Pancreas (tissue), 10 donors: ENCODE measurements at regions not wholly inside any gene's neighbourhood (a gene's known extent, or its start where the extent isn't known, plus 50 kb on each side); places are given as distances from the start of the nearest gene placed in this dataset.

Source experiments
- ATAC-seq, 4 donors: fragments of 200-7000 bp; cut with Tn5 transposase; one replicate each; pipeline versions ENCODE4 v1.8.0 to v1.9.1; 2020; ENCODE audit warnings: mild to moderate bottlenecking in 4 of 4, moderate library complexity in 4 of 4
- DNase-seq, 6 donors: peaks; one replicate each; pipeline ENCODE4 v3.0.0-alpha.2; 2020
- FAIRE-seq: peaks from 2 replicates; lab custom pipeline; 2012; peaks lifted over from hg19 to GRCh38; lab: Jason Lieb, UNC
- H3K27ac ChIP-seq, 4 donors: fragments of 200-600 bp; sonication (generic); 1 replicate in 3 of 4; 2 replicates in 1 of 4; pipeline versions ENCODE4 v1.5.0 to v1.8.0; 2020
- H3K27me3 ChIP-seq, 4 donors: fragments of 200-600 bp; one replicate each; pipeline ENCODE4 v1.8.0; 2021
- H3K36me3 ChIP-seq, 3 donors: fragments of 200-600 bp; sonication (generic) in 1 of 3; one replicate each; pipeline versions ENCODE4 v1.5.0 to v1.8.0; 2020 to 2021
- H3K4me1 ChIP-seq, 3 donors: fragments of 200-600 bp; one replicate each; pipeline ENCODE4 v1.8.0; 2021
- H3K4me3 ChIP-seq, 4 donors: fragments of 200-600 bp; sonication (generic) in 2 of 4; one replicate each; pipeline versions ENCODE4 v1.5.0 to v1.8.0; 2020 to 2021
- H3K9me3 ChIP-seq, 4 donors: fragments of 200-600 bp; one replicate each; pipeline ENCODE4 v1.8.0; 2021
- WGBS, 2 donors: extraction: QIAGEN DNeasy Blood & Tissue Kit; methylation state at CpG; one replicate each; pipeline ENCODE4 v1.1.7; 2013; 5-methylcytosine and 5-hydroxymethylcytosine counted together
- intact Hi-C, 3 donors: fragments of 100-400 bp; cut with DNase I; formaldehyde crosslinking; loops; one replicate each; pipeline versions ENCODE4 v1.11.1 to v1.14.2; 2022
- TF ChIP-seq, protein P1 (sequence below), 4 donors: fragments of 200-600 bp; sonication (generic) in 3 of 4; IDR thresholded peaks; one replicate each; pipeline versions ENCODE4 v1.5.0 to v1.8.0; 2021; ENCODE audit warnings: antibody characterized with exemption in 4 of 4
- donor health status: healthy with polysubstance abuse.
- donor health status: DM: no; HTN: no; CAD: no; lungs with moderate emphysema.
- donor health status: DM: no; HTN: no; CAD: no.
- donor health status: control.
- donor health status: control.
- donor health status: Bipolar disorder and iron deficiency.
- donor health status: DM: yes; HTN: yes; CAD: no.
- donor health status: DM: no; HTN: no; CAD: no.
- donor health status: DM: no; HTN: no; CAD: no.
- donor health status: DM: yes; HTN: yes; CAD: no.

DNA sequence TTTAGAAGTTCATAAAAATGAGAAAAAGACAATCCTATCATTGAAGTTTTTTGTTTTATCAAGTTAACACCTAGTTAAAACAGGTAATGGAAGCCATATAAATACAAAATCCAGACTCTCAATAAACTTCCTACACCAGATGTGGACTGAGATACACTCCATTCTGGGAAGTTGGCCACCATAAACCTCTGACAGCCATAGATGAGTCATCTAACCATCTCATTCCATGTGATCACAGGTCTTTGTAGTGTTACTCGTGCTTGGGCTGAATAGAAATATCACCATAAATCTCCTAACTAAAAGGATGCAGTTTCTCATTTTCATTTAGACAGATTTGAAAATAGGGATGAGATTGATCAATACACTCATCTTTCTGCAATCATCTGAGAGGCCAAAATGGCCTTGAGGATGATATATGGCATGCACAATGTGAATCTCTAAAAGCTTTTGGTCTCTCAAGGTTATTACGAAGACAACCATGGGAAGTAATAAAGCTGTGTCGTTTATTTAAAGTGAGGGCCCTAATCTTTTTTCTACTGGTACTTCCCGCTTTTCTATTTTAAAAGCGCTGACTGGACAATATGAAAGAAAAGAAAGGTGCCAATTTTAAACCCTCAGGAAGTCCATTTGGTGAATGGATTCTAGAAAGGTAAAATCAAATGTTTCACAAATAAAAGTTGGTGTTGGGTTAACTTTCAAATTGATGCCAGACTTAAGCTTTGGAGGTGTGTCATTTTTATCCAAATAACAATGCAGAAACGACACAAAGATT lies 155.5 kb downstream of the POLR2M start:
- Histone ChIP-seq H3K27me3 (no peaks in the 10 kb centered on the region), H3K27ac (no peak overlapping the region), H3K4me1 (no peaks in the 10 kb centered on the region), H3K36me3 (no peaks in the 10 kb centered on the region), H3K9me3 (no peaks in the 10 kb centered on the region), H3K4me3 (no peak overlapping the region)
- no peak for DNase-seq
- ATAC-seq: peak in 2 of 4 donors; percentile 47 to 57
- FAIRE-seq: no peak
- TF ChIP-seq, protein P1, sequence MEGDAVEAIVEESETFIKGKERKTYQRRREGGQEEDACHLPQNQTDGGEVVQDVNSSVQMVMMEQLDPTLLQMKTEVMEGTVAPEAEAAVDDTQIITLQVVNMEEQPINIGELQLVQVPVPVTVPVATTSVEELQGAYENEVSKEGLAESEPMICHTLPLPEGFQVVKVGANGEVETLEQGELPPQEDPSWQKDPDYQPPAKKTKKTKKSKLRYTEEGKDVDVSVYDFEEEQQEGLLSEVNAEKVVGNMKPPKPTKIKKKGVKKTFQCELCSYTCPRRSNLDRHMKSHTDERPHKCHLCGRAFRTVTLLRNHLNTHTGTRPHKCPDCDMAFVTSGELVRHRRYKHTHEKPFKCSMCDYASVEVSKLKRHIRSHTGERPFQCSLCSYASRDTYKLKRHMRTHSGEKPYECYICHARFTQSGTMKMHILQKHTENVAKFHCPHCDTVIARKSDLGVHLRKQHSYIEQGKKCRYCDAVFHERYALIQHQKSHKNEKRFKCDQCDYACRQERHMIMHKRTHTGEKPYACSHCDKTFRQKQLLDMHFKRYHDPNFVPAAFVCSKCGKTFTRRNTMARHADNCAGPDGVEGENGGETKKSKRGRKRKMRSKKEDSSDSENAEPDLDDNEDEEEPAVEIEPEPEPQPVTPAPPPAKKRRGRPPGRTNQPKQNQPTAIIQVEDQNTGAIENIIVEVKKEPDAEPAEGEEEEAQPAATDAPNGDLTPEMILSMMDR (IDR thresholded peaks at IDR 0.05): no peak
- WGBS, 2 donors: 64 to 72% methylated on average over 6 of the region's 6 CpGs
- intact Hi-C loops: loop anchor here in 2 of 3 donors (10.0 kb wide), 2 partner anchors 203 to 213 kb away; partner anchors contain the start of gene ALDH1A2 (in 1 of the 2)

DNA sequence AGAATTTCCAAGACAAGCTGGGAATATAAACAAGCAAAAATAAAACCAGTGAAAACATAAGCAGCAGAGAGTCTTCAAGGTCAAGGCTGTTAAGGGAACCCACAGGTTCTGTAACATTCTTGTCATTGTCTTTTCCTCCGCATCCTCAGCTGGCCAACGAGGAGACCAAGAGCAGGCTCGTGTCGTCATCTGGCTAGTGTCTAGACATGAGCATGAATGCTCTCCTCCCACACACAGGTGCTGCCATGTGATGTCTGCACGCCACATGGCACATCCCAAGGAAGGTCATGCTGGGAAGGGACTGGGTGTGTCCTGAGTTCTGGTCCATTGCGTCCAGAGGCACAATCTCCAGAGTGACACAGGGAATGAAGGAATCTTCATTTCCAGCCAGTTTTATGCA lies 156.2 kb downstream of the POLR2M start:
- DNase-seq: no peak
- 77 to 86% methylated on average over 6 of the region's 6 CpGs for WGBS, 2 donors
- intact Hi-C loops: loop anchor here in 2 of 3 donors (10.0 kb wide), 2 partner anchors 202 to 212 kb away; partner anchors contain the start of gene ALDH1A2 (in 1 of the 2)
- Histone ChIP-seq H3K9me3 (no peaks in the 10 kb centered on the region), H3K4me3 (no peak overlapping the region), H3K27me3 (no peaks in the 10 kb centered on the region), H3K27ac (no peak overlapping the region), H3K36me3 (no peaks in the 10 kb centered on the region), H3K4me1 (no peaks in the 10 kb centered on the region)
- TF ChIP-seq, protein P1 (IDR thresholded peaks at IDR 0.05): no peak
- ATAC-seq: no peak
- no peak for FAIRE-seq

DNA sequence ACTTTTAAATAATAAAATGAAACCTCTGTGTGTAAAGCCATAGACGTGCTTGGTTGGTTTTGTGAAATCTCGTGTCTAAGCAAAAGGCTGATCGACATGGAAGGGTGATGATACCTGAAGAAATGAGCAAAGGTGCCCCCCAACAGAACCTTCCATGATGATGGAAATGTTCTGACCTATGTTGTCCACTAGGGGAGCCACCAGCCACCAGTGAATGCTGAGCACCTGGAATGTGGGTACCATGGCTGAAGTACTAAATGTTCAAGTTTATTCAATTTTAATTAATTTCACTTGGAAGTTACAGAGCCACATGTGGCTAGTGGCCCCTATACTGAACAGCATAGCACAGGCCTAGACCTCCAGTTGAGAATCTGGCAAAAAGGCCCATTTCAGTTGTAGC lies 158.8 kb downstream of the POLR2M start:
- WGBS, 2 donors: 58% methylated on average over 3 of the region's 3 CpGs
- H3K9me3 ChIP-seq: no peaks in the 10 kb centered on the region
- DNase-seq (no peak), ATAC-seq (peak in 3 of 4 donors; percentile 38 to 55 (median 46)), FAIRE-seq (no peak)
- H3K36me3 ChIP-seq: no peaks in the 10 kb centered on the region
- no peaks in the 10 kb centered on the region for H3K27me3 ChIP-seq
- intact Hi-C loops: loop anchor here (5.0 to 10.0 kb wide), 4 partner anchors 200 to 312 kb away; partner anchors contain the start of gene ALDH1A2 (in 2 of the 3)
- TF ChIP-seq, protein P1 (IDR thresholded peaks at IDR 0.05): peak in 3 of 4 donors; percentile 14 to 35 (median 34)
- H3K4me1 ChIP-seq: no peaks in the 10 kb centered on the region
- no peak overlapping the region for H3K4me3 ChIP-seq
- H3K27ac ChIP-seq: no peak overlapping the region

DNA sequence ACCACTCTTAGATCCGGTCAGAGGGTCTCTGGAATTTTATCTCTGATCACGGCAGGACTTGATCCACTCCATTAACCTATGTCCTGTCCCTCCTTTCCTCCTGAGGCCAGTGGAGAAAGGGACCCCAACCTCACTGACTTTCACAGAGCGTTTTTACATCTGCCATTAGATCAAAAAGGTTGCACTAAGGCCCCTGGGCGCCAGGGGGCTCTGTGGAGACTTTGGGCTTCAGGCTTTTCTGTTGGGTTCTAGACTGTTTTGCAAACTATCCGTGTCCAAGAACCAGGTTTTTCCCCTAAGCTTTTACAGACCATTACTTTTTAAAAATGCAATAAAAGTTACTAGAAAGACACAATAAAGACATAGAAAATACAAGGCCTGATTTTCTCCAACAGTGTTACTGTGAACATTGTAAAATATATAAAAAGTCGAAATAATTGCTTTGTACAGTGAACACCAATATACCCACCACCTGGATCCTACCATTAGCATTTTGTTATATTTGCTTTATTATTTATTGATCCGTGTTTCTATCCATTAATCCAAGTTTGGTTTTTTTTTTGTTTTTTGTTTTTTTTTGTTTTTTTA lies 159.7 kb downstream of the POLR2M start:
- TF ChIP-seq, protein P1 (IDR thresholded peaks at IDR 0.05): peak; percentile 30 to 63 (median 58)
- 30 to 38% methylated on average over 7 of the region's 7 CpGs for WGBS, 2 donors
- ATAC-seq: peak; percentile 77 to 92 (median 87)
- intact Hi-C loops: loop anchor here (5.0 to 10.0 kb wide), 4 partner anchors 199 to 311 kb away; partner anchors contain the start of gene ALDH1A2 (in 2 of the 3)
- DNase-seq: peak; percentile 31 to 87 (median 60)
- FAIRE-seq: no peak
- H3K36me3 ChIP-seq: no peaks in the 10 kb centered on the region
- H3K9me3 ChIP-seq: no peaks in the 10 kb centered on the region
- H3K27me3 ChIP-seq: no peaks in the 10 kb centered on the region
- no peak overlapping the region for H3K27ac ChIP-seq
- no peaks in the 10 kb centered on the region for H3K4me1 ChIP-seq
- H3K4me3 ChIP-seq: no peak overlapping the region
